ENCODE measurements at regions not wholly inside any gene's neighbourhood (a gene's known extent, or its start where the extent isn't known, plus 50 kb on each side); places are given as distances from the start of the nearest gene placed in this dataset.
"Not testable (repeated sequence)": the region's sequence is repeated elsewhere in the genome, so short reads cannot be mapped to it uniquely, and the experiment has no call there.

DNA sequence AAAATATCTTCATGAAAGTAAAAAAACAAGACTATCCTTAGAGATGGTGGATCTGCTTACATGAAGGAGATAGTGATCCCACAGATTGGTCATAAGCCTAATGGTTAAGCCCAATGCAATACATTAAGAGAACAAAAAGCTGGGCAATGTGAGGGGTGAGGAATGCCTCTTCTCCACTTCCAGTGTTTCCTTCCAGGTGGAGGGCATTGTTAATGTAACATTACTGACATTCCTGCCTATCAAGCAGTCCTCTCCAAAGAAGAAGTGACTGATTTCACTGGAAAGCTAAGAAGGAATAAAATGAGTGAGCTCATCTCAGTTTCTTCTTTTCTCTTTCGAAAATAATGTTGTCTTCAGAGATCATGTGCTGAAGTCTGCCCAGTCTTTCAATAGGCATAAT is 207.8 kb downstream of the RAB38 start:
- no peak for DNase-seq

DNA sequence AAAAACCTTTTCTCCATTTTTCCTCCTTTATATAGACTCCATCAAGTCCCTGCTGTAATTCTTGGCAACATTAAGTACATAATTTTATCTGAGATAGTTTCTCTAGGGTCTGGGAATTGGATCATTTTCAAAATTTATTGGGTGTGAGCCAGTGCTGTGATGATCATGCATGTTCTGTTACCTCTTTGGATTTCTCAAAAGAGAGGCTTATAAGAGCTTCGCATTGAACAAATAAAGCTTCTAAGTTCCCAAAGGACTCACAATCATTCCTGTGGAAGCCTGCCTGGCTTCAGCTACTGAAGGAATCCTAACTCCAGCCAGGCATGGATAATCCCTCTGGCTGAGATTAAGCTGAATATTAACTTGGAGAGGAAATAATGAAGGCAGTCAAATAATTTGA is 208.5 kb downstream of the RAB38 start:
- no peak for DNase-seq

DNA sequence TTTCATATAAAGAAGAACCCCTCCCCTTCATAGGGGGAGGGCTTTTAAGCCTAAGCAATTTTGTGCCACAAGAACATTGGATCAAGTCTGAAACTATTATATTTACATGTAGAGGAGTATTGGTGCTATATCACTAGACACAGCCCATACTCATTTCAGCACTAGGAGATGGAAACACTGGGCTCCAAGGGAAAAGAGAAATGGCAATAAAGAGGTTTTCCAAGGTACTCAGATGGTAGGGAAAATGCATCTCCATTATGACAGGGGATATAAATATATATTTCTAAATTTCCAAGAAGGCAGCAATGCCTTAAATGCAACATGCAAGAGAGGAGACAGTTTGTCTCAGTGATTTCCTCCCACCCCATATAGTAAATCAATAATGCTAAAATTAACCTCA is 209.0 kb downstream of the RAB38 start:
- no peak for DNase-seq

DNA sequence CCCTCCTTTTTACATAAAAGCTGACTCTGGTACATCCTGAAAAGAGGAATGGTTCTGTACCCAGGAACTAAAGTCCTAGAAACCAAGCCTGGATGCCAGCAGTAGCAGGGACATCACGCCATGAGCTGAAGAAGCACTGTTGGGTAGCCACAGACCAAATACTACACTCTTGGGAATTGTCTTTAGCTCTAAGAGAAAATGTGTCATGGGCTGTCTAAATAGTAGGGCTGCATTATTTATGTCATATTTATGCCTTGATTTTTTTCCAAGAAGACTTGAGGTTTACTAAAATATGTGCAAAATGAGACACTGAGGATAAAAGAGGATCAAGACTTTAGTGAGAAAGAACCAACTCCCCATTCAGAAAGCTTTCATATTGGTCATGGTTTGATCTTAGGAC is 213.6 kb downstream of the RAB38 start:
- DNase-seq = no peak

DNA sequence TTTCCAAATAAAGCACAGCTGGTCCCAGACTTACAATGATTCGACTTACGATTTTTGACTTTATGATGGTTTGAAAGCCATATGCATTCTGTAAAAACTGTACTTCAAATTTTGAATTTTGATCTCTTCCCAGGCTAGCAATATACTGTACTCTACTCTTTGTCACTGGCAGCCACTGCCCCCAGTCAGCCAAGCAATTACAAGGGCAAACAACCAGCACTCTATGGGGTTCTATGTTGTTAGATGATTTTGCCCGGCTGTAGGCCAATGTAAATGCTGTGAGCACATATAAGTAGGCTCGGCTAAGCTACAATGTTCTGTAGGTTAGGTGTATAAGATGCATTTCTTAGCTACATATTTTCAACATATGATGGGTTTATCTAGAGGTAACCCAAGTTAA is 217.3 kb downstream of the RAB38 start:
- no peak for DNase-seq

DNA sequence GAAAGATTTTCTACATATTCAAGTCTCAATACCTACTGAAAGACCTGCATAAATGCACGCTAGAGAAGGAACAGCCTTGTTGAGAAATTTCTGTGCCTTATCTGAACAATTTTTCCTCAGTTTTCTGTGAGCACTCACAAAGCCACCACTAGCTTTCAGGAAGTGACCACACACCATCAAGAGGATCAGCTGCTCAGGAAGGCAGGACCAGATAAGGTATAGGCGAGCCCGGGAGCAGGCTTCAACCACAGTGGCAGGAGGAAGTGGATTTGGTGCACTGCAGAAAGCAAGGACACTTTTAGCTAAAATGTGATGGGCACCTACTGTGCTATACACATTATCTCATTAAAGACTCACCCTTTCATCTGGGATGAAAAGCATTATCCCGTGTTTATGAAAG is 220.8 kb downstream of the RAB38 start:
- no peak for DNase-seq

DNA sequence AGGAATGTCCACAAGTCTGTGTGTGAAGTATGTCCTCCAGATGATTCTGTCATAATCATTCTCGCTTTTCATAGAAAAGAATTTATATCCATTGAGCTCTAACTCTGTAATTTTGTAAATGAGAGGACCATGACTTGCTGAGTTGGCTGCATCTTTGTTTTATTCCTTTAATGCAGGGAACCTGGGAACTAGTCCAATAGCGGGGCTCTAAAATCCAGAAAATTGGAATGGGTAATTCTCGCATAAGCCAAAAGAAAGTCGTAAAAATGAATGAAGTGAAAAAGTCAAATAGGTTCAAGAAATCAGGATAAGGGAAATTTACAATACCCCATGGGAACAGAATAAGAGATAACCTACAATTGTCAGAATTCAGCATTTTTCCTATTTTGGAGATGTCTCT is 232.5 kb downstream of the RAB38 start:
- no peak for DNase-seq

DNA sequence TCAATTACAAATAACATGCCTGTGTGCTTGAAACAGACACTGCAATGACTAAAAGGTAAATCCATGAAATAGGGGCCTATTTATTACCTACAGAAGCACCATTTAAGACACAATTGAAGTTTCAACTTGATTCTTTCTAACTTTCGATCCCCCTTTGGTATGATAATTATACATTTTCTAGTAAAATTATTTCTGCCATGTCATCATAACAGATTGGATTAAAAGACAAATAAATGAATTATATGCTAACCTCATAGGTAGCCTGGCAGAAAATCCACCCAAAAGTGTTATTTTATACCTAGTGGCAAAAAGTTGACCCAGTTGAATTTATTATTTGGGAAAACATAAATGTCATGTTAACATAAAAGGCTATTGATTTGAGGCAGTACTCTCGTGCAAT is 241.1 kb downstream of the RAB38 start:
- no peak for DNase-seq

DNA sequence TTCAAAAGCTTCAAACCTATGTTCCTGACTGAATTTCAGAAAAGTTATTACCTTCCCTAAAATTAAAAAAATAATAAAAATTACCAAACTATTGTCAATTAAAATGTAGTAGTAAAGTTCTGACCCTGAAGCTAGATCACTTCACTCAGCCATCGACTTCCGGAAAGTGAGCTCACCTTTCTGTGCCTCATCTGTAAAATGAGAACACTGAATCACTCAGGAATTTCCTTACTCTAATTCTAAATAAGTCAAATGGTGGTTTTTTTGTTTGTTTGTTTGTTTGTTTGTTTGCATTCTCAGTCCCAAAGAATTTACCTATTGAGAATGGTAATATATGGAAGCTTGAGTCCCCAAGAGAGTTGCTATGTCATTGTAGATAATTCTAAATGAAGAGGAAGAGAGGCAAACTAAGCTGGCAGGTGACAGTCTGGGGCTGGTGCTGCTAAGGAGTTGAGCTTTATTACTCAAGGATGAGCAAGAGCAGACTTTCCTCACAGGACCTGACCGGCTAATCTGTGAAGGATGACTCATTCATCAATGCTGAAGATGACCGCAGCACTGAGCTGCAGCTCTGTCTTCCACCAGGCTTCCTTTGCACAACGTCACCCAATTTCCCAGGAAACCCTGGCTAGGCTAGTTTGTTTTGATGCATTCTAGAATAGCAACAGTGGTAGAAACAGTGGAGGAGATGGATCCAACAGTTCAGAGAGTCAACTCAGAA is 248.8 kb downstream of the RAB38 start:
- no peak for DNase-seq

DNA sequence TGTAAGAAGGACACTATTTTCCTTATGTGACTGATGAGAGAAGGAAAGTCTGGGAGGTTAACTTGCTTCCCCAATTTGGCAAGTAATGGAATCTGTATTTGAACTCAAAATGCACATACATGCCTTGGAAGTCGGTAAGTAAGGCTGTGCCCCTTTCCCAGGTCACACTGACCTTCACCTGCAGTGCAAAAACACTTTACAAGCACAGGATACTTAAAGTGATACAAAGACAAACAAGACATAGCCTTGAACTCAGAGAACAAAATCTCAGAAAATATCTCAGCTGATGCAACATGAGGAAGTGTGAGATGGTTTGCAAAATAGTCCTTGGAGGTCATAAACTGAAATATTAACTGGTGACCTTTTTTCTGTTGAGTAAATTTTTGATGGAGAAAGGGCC is 251.1 kb downstream of the RAB38 start:
- no peak for DNase-seq

DNA sequence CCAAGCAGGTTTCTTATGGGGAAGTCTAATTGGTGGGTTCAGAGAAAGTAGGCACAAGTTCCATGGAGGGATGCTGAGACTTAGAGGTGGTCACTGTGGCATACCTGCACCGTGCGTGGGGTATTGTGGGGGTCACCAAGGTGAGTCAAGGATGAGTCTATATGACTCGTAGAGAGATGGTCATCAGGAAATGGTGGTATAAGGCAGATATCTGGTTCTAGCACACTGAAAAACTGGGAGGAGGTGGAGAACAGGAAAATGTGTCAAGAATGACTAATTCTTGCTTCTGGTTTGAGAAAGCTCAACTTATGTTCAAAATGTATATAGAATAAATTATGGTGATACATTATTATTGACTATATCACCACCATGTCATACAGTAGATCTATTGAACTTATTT is 258.1 kb downstream of the RAB38 start:
- DNase-seq = no peak

DNA sequence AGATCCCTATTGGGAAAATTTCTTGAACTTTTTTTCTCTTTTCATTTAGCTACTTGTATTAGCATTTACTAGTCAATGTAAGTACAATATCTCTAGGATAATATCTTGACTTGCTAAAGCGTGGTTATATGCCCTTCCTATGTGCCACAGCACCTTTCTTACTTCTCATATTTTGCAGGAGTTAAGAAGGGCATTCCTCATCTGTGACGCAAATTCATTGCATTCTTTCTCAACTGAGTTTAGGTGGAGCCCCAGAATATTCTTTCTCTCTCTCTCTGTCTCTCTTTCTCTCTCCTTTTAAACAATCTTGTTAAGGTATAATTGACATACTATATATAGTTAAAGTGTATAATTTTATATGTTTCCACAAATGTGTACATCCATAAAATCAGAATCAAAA is 266.1 kb downstream of the RAB38 start:
- no peak for DNase-seq

DNA sequence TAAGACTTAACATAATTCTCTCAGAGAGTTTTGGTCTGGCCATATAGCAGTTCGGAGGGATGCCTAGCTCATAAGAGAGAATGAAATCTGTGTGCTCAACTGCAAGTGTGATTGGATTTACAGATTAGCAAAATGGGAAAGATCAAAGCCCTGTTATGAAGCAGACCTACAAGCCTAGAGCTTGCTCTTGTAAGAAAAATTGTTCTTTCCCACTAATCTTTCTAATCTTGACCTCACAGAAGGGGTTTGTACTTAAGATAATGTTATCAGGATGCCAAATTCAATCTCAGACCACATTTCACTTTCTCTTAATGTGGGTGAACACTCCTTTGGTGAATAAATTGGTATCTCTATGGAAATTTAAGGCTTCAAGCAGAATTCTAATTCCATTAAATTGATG is 267.2 kb downstream of the RAB38 start:
- DNase-seq = no peak

DNA sequence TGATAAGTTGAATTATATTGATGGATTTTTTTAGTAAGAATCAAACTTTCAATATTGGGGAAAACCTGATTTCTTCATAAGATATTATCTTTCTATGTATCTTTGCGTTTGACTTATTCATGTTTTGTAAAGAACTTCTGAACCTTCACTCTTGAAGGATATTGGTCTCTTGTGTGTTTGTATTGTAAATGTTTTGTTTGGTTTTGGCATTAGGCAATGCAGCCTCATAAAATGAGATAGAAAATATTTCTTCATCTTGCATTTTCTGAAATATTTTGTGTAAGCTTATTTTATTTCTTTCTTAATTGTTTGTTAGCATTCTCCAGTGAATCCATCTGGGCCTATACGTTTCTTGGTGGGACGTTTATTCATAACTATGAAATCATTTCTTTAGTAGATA is 271.9 kb downstream of the RAB38 start:
- DNase-seq = no peak

DNA sequence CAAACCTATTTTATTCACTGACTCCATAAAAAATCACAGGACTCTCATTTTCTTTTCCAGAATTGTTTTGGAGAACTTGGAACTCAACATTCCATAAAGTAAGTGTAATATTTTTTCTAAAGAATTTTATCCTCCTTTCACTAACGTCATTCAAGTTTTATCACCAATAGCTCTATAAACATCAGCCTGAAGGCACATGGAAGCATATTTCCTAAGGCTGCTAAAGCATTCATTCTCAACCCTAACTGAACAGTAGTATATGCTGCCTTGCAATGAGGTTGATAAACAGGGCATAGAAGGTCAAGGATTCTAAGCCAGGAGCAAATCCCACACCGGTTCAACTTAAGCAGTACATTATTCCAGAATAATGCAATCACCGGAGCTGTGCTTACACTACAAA is 273.9 kb downstream of the RAB38 start:
- no peak for DNase-seq

DNA sequence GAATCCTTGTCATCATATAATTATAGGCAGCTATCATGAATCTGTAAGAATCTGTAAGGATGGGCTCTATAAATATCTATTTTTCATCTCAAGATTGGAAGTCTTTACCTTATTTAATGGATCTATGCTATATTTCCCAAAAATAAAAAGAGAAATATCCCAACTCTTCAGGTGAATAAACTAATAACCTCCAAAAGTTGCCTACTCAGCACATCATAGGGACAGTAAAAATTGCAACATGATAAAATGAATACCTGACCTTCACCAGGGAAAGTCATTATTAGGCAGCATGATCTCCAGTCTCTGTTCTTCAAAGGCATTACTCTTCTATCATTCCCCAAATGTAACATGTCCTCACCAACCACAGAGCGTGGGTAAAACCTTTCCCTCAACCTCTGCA is 277.3 kb downstream of the RAB38 start:
- no peak for DNase-seq

DNA sequence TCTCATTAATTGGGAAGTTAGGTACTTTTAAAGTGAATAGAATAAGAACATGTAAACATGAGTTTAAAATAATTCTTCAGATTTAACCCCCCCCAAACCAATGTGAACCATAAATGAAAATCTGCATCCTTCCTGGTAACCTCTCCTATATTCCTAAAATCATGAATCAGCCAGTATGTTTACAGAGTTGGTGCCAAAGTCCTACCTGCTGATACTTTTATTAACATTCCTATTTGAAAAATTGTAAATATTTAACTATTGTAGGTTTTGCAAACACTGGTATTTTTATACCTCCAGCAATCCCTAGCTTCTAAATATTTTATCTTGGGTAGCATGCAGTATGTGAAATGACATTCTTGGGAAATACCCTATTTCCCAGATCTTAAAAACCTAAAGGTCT is 278.2 kb downstream of the RAB38 start:
- no peak for DNase-seq

DNA sequence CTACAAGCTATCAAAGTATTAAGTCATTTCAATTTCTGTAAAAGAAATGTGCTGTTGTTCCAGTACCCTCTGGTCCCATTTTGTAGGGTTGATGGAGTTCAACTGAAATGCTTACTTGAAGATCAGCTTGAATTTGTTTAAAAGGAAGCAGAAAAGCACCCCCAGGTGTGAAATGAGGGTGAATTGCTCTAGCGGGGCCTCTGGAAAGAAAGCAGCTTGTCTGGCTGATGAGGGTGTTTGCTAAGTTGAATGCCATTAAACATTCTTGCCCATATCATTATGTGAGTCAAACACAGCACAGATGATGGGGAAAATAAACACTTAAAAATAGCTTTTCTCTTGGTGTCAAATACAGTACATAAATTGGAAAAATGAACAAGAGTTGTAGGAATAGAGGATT is 280.3 kb downstream of the RAB38 start:
- DNase-seq = no peak

DNA sequence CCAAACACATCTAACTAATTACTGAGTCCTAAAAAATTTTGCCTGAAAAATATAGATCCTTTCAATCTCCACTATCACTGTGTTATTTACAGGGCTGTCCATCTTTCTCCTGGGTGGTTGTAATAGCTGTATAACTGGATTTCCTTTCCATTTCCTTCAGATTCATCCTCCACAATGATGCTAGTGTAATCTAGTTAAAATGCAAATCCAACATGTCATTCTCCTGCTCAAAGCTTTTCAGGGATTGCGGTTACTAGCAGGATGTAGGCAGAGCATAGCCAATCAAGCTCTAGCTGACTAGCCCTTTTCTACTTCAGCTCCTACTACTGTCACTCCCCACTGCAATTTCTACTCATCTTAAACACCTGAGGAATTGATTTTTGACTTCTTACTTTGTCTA is 283.0 kb downstream of the RAB38 start:
- DNase-seq = peak; percentile 14

DNA sequence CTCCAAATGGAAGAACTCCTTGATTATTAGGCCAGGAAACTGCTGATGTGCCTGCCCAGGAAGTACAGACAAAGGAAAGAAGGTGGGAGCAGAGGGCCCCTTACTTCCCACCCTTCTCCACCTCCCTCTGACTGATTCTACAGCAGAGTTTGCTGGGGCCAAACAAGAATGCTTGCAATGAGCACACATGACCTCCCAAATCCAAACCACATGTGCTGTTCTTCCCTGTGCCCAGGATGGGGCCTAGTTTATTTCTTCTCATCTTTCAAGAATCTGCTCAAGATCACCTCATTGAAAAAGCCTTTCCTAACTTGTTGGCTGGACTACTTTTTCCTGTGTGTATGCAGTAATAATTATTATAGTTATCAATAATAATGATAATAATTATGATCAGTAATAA is 286.1 kb downstream of the RAB38 start:
- DNase-seq = no peak

DNA sequence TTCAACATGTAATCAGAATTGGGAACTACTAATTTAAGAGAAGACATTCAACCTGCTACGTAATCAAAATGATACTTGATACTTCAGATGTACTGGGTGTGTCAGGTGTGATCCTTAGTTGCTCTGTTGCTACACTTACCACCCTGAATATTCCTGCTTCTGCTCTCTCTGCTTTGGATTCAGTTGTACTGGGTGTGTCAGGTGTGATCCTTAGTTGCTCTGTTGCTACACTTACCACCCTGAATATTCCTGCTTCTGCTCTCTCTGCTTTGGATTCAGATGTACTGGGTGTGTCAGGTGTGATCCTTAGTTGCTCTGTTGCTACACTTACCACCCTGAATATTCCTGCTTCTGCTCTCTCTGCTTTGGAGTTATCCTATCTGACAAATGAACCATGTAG is 290.2 kb downstream of the RAB38 start:
- DNase-seq = not testable (repeated sequence)

DNA sequence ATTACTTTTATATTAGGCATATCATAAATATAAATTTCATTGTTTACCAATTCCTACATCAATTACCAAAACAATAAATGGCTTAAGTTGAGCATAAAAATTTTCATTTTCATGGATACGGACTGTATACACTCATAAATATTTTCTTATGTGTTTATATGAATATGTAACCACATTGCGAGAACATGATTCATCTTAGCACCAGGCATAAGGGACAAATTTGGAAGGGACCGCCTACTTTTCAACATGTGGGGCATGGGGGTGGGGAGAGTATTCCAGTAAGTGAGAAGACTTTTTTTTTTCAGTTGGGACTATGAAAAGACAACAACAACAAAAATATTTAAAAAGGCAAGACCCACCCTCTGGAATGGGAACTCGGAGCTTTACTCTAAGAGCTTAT is 296.1 kb downstream of the RAB38 start:
- no peak for DNase-seq

DNA sequence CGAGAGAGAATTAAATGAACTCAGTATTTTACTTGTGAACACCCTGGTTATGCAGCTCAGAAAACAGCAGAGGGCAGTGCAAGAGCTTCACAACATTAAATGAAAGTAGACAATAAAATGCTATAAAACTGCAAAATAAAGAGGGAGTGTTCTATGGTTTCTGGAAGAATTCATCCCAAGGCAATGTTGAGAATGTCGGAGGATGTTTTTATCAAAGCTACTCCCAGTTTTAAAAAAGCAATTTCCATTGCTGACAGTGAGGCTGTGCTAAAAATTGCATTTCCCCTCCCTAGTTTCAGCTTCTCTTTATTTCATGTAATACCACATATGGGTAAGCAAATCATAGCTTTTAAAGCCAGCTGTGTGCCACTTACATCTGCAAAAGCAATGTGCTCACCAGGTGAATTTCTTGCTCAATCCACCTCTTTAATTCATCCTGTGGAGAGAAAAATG is 296.8 kb downstream of the RAB38 start:
- DNase-seq = peak; percentile 41

DNA sequence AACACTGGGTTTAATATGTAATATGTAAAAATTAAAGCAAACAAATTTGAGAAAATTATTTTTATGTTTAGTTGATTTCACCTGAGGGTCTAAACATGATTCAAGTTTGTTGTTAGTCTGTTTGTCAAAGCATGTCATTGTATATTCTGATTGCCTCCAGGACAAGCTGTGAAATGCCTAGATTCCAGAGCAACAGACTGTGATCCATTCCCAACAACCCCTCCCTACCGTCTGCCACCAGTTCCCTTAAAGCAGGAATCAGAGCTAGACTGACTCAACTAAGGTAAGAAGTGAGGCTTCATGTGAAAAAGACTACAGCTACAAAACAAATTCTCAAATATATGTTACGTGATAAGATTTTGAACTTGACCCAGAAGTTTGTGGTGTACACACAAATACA is 304.2 kb downstream of the RAB38 start:
- DNase-seq = no peak

DNA sequence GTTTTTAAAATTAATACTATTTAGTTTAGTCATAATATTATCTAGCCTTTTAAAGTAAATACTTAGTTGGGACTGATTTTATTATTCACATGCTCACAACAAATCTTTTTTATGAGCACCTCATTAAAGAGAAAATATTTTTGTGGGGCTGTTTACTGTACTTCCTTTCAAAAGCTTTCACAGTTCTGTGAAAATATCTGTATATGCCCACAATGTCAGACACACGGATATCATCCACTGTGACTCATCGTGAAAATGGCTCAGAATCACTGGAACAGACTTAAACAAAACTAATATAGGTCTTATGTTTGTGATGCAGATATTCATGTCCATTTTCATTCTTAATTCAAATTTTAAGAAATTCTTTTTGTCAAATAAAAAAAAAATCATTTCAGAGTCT is 305.2 kb downstream of the RAB38 start:
- no peak for DNase-seq

DNA sequence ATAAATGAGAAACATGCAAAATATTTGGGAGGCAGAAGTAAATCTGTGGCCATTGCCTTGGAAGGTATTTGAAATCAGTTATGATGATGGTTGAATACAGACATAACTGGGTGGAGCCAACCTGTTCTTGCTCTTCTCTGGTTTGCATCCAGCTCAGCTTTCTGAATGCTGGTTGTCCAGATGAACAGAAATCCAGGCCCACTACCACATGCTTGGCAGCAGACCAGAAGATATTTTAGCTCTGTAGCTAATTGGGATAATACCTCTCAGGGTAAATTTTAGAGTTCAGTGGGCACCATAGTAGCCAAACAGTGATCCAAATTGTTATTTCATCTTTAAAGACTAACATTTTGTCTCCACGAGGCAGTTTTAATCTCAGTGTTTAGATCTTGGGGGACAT is 308.3 kb downstream of the RAB38 start:
- no peak for DNase-seq
